ENCODE measurements at regions not wholly inside any gene's neighbourhood (a gene's known extent, or its start where the extent isn't known, plus 50 kb on each side); places are given as distances from the start of the nearest gene placed in this dataset.

GRCh38 chr9:120014796-120015195 is 565.2 kb downstream of the CDK5RAP2 start:
- TF ChIP-seq EZH2phosphoT487 (IDR thresholded peaks at IDR 0.05; ENCODE audit: borderline replicate concordance, low read length) = no peak
- TF ChIP-seq, protein P1, sequence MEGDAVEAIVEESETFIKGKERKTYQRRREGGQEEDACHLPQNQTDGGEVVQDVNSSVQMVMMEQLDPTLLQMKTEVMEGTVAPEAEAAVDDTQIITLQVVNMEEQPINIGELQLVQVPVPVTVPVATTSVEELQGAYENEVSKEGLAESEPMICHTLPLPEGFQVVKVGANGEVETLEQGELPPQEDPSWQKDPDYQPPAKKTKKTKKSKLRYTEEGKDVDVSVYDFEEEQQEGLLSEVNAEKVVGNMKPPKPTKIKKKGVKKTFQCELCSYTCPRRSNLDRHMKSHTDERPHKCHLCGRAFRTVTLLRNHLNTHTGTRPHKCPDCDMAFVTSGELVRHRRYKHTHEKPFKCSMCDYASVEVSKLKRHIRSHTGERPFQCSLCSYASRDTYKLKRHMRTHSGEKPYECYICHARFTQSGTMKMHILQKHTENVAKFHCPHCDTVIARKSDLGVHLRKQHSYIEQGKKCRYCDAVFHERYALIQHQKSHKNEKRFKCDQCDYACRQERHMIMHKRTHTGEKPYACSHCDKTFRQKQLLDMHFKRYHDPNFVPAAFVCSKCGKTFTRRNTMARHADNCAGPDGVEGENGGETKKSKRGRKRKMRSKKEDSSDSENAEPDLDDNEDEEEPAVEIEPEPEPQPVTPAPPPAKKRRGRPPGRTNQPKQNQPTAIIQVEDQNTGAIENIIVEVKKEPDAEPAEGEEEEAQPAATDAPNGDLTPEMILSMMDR (IDR thresholded peaks at IDR 0.05; ENCODE audit: low read depth, low read length, poor library complexity, severe bottlenecking) = no peak

Measured in DOHH2 (cell line).